Caco-2 (cell line): ENCODE measurements at regions not wholly inside any gene's neighbourhood (a gene's known extent, or its start where the extent isn't known, plus 50 kb on each side); places are given as distances from the start of the nearest gene placed in this dataset.

Source experiments
- BruUV-seq: library from RNA; stranded (reverse); fragments of 400-500 nt; replicated peaks from 2 replicates; lab custom pipeline; 2021; lab: Mats Ljungman, UMichigan
- CTCF ChIA-PET: fragments of 300-600 bp; sonication (Branson Sonifier 250); formaldehyde crosslinking; loops from one replicate; lab custom pipeline; 2022; ENCODE audit warnings: antibody characterized with exemption; lab: Charles Lee
- POLR2A ChIA-PET: fragments of 300-600 bp; sonication (Branson Sonifier 250); formaldehyde crosslinking; loops from one replicate; lab custom pipeline; 2022; ENCODE audit warnings: antibody characterized with exemption; lab: Charles Lee
- DNase-seq, 2 experiments: peaks; one replicate each; pipeline versions ENCODE4 v3.0.0 to v3.0.0-alpha.2; 2020 to 2022
- H3K27me3 ChIP-seq: replicated peaks from 2 replicates; pipeline ENCODE4 v1.6.0; 2011; ENCODE audit warnings: low read length; ENCODE audit not compliant: control insufficient read depth, insufficient read depth
- H3K36me3 ChIP-seq: 2 replicates; pipeline ENCODE4 v1.5.1; 2011; ENCODE audit warnings: low read length; ENCODE audit not compliant: control insufficient read depth, insufficient read depth
- H3K4me1 ChIP-seq: fragments of 250-450 bp; sonication (Bioruptor Pico); 2 replicates; pipeline ENCODE4 v1.5.1; 2020; ENCODE audit warnings: mild to moderate bottlenecking
- H3K4me3 ChIP-seq: 2 replicates; pipeline ENCODE4 v1.5.1; 2011; ENCODE audit warnings: low read depth, mild to moderate bottlenecking, control low read depth, low read length
- H3K9me3 ChIP-seq: fragments of 250-450 bp; sonication (Bioruptor Pico); 2 replicates; pipeline ENCODE4 v1.5.1; 2020; ENCODE audit warnings: mild to moderate bottlenecking, moderate library complexity
- H3K27ac Mint-ChIP-seq: one replicate; pipeline ENCODE4 v1.8.0; 2022; ENCODE audit warnings: mixed read lengths; ENCODE audit not compliant: unreplicated experiment
- H3K27me3 Mint-ChIP-seq: one replicate; pipeline ENCODE4 v1.8.0; 2022; ENCODE audit warnings: mixed read lengths; ENCODE audit not compliant: insufficient read depth, unreplicated experiment
- H3K36me3 Mint-ChIP-seq: one replicate; pipeline ENCODE4 v1.8.0; 2022; ENCODE audit warnings: mild to moderate bottlenecking, mixed read lengths; ENCODE audit not compliant: insufficient read depth, unreplicated experiment
- H3K4me1 Mint-ChIP-seq: one replicate; pipeline ENCODE4 v1.8.0; 2022; ENCODE audit warnings: low read depth, mixed read lengths; ENCODE audit not compliant: unreplicated experiment
- H3K4me3 Mint-ChIP-seq: one replicate; pipeline ENCODE4 v1.8.0; 2022; ENCODE audit warnings: mild to moderate bottlenecking, moderate library complexity, mixed read lengths; ENCODE audit not compliant: unreplicated experiment
- H3K9me3 Mint-ChIP-seq: one replicate; pipeline ENCODE4 v1.8.0; 2022; ENCODE audit warnings: mixed read lengths; ENCODE audit not compliant: unreplicated experiment
- CTCF ChIP-seq, 2 experiments: fragments of 200-600 bp in 1 of 2; IDR thresholded peaks; 1 replicate in 1 of 2; 2 replicates in 1 of 2; pipeline versions ENCODE4 v1.5.1 to v1.8.0; 2011 to 2022; ENCODE audit warnings: antibody characterized with exemption in 1 of 2, control low read depth in 1 of 2, inconsistent platforms in 1 of 2, low read depth in 1 of 2, low read length in 1 of 2, mild to moderate bottlenecking in 1 of 2, moderate library complexity in 1 of 2; ENCODE audit not compliant: insufficient read depth in 1 of 2, severe bottlenecking in 1 of 2, unreplicated experiment in 1 of 2
- intact Hi-C: fragments of 100-400 bp; cut with micrococcal nuclease; formaldehyde crosslinking; loops from one replicate; pipeline ENCODE4 v1.10.0; 2022; ENCODE audit not compliant: unreplicated experiment

- Mint-ChIP-seq H3K36me3 (no peaks in the 10 kb centered on the region), H3K9me3 (no peaks in the 10 kb centered on the region), H3K27ac (no peak overlapping the region), H3K4me1 (no peaks in the 10 kb centered on the region), H3K4me3 (no peak overlapping the region), H3K27me3 (peaks cover 3% of the 10 kb centered on the region)
- ChIA-PET POLR2A (no interaction called here), CTCF (no interaction called here)
- no peaks in the 10 kb centered on the region for H3K36me3 ChIP-seq
- no peak for DNase-seq
- BruUV-seq: no TSS peak
- 0 out of 2 replicates have a peak, but pooled peaks cover 1% of the 10 kb centered on the region for H3K27me3 ChIP-seq
- no peak for TF ChIP-seq CTCF (IDR thresholded peaks at IDR 0.05; ENCODE audit: insufficient read depth in 1 of 2, low read depth in 1 of 2, low read length in 1 of 2, severe bottlenecking in 1 of 2, unreplicated experiment in 1 of 2)
- H3K4me1 ChIP-seq: no peaks in the 10 kb centered on the region
- H3K9me3 ChIP-seq: no peaks in the 10 kb centered on the region
- no peak overlapping the region for H3K4me3 ChIP-seq
- intact Hi-C loops: no loop called here
Measured at GRCh38 chr10:61125560-61126170, 181.7 kb upstream of the RHOBTB1 start.

- Histone ChIP-seq H3K4me1 (no peaks in the 10 kb centered on the region), H3K36me3 (no peaks in the 10 kb centered on the region), H3K9me3 (no peaks in the 10 kb centered on the region), H3K4me3 (no peak overlapping the region), H3K27me3 (0 out of 2 replicates have a peak, but pooled peaks cover 1% of the 10 kb centered on the region)
- no peak for TF ChIP-seq CTCF (IDR thresholded peaks at IDR 0.05; ENCODE audit: insufficient read depth in 1 of 2, low read depth in 1 of 2, low read length in 1 of 2, severe bottlenecking in 1 of 2, unreplicated experiment in 1 of 2)
- ChIA-PET POLR2A (no interaction called here), CTCF (no interaction called here)
- no peaks in the 10 kb centered on the region for H3K9me3 Mint-ChIP-seq
- H3K27ac Mint-ChIP-seq: no peak overlapping the region
- H3K4me3 Mint-ChIP-seq: no peak overlapping the region
- no peak for DNase-seq
- BruUV-seq: no TSS peak
- peaks cover 3% of the 10 kb centered on the region for H3K27me3 Mint-ChIP-seq
- intact Hi-C loops: no loop called here
- no peaks in the 10 kb centered on the region for H3K36me3 Mint-ChIP-seq
- H3K4me1 Mint-ChIP-seq: no peaks in the 10 kb centered on the region
Measured at GRCh38 chr10:61124756-61125530, 181.0 kb upstream of the RHOBTB1 start.

- H3K36me3 Mint-ChIP-seq: no peaks in the 10 kb centered on the region
- Histone ChIP-seq H3K4me1 (no peaks in the 10 kb centered on the region), H3K27me3 (no peaks in the 10 kb centered on the region), H3K36me3 (no peaks in the 10 kb centered on the region), H3K4me3 (no peak overlapping the region), H3K9me3 (no peaks in the 10 kb centered on the region)
- TF ChIP-seq CTCF (IDR thresholded peaks at IDR 0.05; ENCODE audit: insufficient read depth in 1 of 2, low read depth in 1 of 2, low read length in 1 of 2, severe bottlenecking in 1 of 2, unreplicated experiment in 1 of 2): no peak
- POLR2A ChIA-PET: no interaction called here
- CTCF ChIA-PET: no interaction called here
- H3K9me3 Mint-ChIP-seq: no peaks in the 10 kb centered on the region
- H3K4me1 Mint-ChIP-seq: no peaks in the 10 kb centered on the region
- intact Hi-C loops: no loop called here
- no peak for DNase-seq
- H3K27me3 Mint-ChIP-seq: no peaks in the 10 kb centered on the region
- BruUV-seq: no TSS peak
- no peak overlapping the region for H3K4me3 Mint-ChIP-seq
- no peak overlapping the region for H3K27ac Mint-ChIP-seq
Measured at GRCh38 chr10:61120805-61121204, 176.8 kb upstream of the RHOBTB1 start.
